ENCODE measurements at regions not wholly inside any gene's neighbourhood (a gene's known extent, or its start where the extent isn't known, plus 50 kb on each side); places are given as distances from the start of the nearest gene placed in this dataset.

DNA sequence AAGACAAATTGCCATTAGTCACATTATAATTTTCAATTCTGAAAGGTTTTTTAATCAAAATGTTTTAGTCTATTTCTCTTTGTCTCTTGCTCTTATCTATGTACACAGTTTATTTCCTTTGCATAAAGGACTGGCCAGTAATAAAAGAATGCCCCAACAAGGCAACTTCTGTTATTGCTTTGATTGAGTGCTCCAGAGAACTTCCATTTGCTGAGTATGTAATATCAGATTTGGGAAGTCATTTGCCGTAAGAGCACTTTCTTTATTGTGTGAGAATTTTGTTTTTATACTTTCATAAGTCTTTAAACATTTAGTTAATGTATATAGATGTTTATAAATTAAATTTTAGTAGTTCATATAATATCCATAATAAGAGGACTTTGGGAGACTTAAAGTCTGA, 1140.4 kb downstream of the PCDH9 start:
- TF ChIP-seq, protein P1, sequence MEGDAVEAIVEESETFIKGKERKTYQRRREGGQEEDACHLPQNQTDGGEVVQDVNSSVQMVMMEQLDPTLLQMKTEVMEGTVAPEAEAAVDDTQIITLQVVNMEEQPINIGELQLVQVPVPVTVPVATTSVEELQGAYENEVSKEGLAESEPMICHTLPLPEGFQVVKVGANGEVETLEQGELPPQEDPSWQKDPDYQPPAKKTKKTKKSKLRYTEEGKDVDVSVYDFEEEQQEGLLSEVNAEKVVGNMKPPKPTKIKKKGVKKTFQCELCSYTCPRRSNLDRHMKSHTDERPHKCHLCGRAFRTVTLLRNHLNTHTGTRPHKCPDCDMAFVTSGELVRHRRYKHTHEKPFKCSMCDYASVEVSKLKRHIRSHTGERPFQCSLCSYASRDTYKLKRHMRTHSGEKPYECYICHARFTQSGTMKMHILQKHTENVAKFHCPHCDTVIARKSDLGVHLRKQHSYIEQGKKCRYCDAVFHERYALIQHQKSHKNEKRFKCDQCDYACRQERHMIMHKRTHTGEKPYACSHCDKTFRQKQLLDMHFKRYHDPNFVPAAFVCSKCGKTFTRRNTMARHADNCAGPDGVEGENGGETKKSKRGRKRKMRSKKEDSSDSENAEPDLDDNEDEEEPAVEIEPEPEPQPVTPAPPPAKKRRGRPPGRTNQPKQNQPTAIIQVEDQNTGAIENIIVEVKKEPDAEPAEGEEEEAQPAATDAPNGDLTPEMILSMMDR (IDR thresholded peaks at IDR 0.05; ENCODE audit: insufficient read depth, low read depth, low read length), result no peak
- TF ChIP-seq EZH2 (IDR thresholded peaks at IDR 0.05; ENCODE audit: insufficient read depth, low read length), result no peak

Measured in astrocyte (in vitro differentiated cells and primary cell).